ENCODE measurements at regions not wholly inside any gene's neighbourhood (a gene's known extent, or its start where the extent isn't known, plus 50 kb on each side); places are given as distances from the start of the nearest gene placed in this dataset.

GRCh38 chr7:97471491-97471890, 260.4 kb upstream of the TAC1 start:
- no peak for DNase-seq

GRCh38 chr7:97479740-97480290, 252.1 kb upstream of the TAC1 start:
- DNase-seq, result no peak

GRCh38 chr7:97480772-97481390, 251.0 kb upstream of the TAC1 start:
- no peak for DNase-seq

GRCh38 chr7:97495487-97495886, 236.4 kb upstream of the TAC1 start:
- DNase-seq, result no peak

GRCh38 chr7:97499204-97499603, 232.7 kb upstream of the TAC1 start:
- DNase-seq, result peak; percentile 27

- no peak for DNase-seq
Observed at GRCh38 chr7:97503367-97504094, 228.4 kb upstream of the TAC1 start.

- no peak for DNase-seq
Observed at GRCh38 chr7:97506728-97507127, 225.2 kb upstream of the TAC1 start.

- DNase-seq, result no peak
Observed at GRCh38 chr7:97512441-97513207, 219.3 kb upstream of the TAC1 start.

GRCh38 chr7:97513326-97513725, 218.6 kb upstream of the TAC1 start:
- no peak for DNase-seq

GRCh38 chr7:97541188-97541587, 190.7 kb upstream of the TAC1 start:
- DNase-seq, result no peak

- peak; percentile 13 for DNase-seq
Observed at GRCh38 chr7:97555857-97556421, 175.9 kb upstream of the TAC1 start.

GRCh38 chr7:97565665-97566064, 166.2 kb upstream of the TAC1 start:
- no peak for DNase-seq

- DNase-seq, result no peak
Observed at GRCh38 chr7:97573065-97573464, 158.8 kb upstream of the TAC1 start.

GRCh38 chr7:97576043-97576442, 155.8 kb upstream of the TAC1 start:
- DNase-seq, result no peak

- DNase-seq, result no peak
Observed at GRCh38 chr7:97578225-97578624, 153.7 kb upstream of the TAC1 start.

GRCh38 chr7:97580205-97580604, 151.7 kb upstream of the TAC1 start:
- DNase-seq, result no peak

GRCh38 chr7:97595439-97595838, 136.4 kb upstream of the TAC1 start:
- DNase-seq, result no peak

GRCh38 chr7:97601931-97602457, 129.9 kb upstream of the TAC1 start:
- no peak for DNase-seq

- DNase-seq, result no peak
Observed at GRCh38 chr7:97620495-97620894, 111.4 kb upstream of the TAC1 start.

- no peak for DNase-seq
Observed at GRCh38 chr7:97623333-97623732, 108.6 kb upstream of the TAC1 start.

- DNase-seq, result no peak
Observed at GRCh38 chr7:97630116-97630515, 101.8 kb upstream of the TAC1 start.

GRCh38 chr7:97635622-97636021, 96.3 kb upstream of the TAC1 start:
- no peak for DNase-seq

GRCh38 chr7:97639036-97639435, 92.8 kb upstream of the TAC1 start:
- no peak for DNase-seq

Measured in NCI-H1436 (cell line).